Keratinocyte (primary cell): ENCODE measurements at regions not wholly inside any gene's neighbourhood (a gene's known extent, or its start where the extent isn't known, plus 50 kb on each side); places are given as distances from the start of the nearest gene placed in this dataset.

Source experiments
- DNase-seq: peaks from one replicate; pipeline ENCODE4 v3.0.0-alpha.2; 2011; ENCODE audit warnings: low read depth, missing footprints, low spot score
- FAIRE-seq: peaks from 2 replicates; lab custom pipeline; 2011; peaks lifted over from hg19 to GRCh38; lab: Jason Lieb, UNC
- H2AFZ ChIP-seq: 2 replicates; pipeline ENCODE4 v1.6.0; 2012; ENCODE audit warnings: low read length, control low read depth, inconsistent platforms; ENCODE audit not compliant: control insufficient read depth
- H3K27ac ChIP-seq: 2 replicates; pipeline ENCODE4 v1.5.1; 2011; ENCODE audit warnings: low read length; ENCODE audit not compliant: control insufficient read depth, insufficient read depth
- H3K27me3 ChIP-seq: 3 replicates; pipeline ENCODE4 v1.6.0; 2011; ENCODE audit warnings: low read length; ENCODE audit not compliant: control insufficient read depth, insufficient read depth; ENCODE audit errors: extremely low read depth
- H3K36me3 ChIP-seq, 2 experiments: 2 replicates in 1 of 2; 3 replicates in 1 of 2; pipeline ENCODE4 v1.5.1; 2011; ENCODE audit warnings: low read length in 2 of 2, mild to moderate bottlenecking in 1 of 2; ENCODE audit not compliant: control insufficient read depth in 2 of 2, insufficient read depth in 2 of 2; ENCODE audit errors: extremely low read depth in 1 of 2
- H3K4me1 ChIP-seq: 3 replicates; pipeline ENCODE4 v1.5.1; 2011; ENCODE audit warnings: low read length; ENCODE audit not compliant: control insufficient read depth, insufficient read depth; ENCODE audit errors: extremely low read depth
- H3K4me2 ChIP-seq: 3 replicates; pipeline ENCODE4 v1.6.0; 2011; ENCODE audit warnings: low read depth, low read length; ENCODE audit not compliant: control insufficient read depth, insufficient read depth; ENCODE audit errors: extremely low read depth
- H3K4me3 ChIP-seq, 3 experiments: fragments of 200-600 bp in 1 of 3; sonication (generic) in 1 of 3; 2 replicates in 2 of 3; 3 replicates in 1 of 3; pipeline ENCODE4 v1.5.1; 2011 to 2016; ENCODE audit warnings: low read length in 3 of 3, mild to moderate bottlenecking in 3 of 3, control low read depth in 2 of 3, inconsistent platforms in 1 of 3, low read depth in 1 of 3, mixed read lengths in 1 of 3, mixed run types in 1 of 3, moderate library complexity in 1 of 3; ENCODE audit not compliant: control insufficient read depth in 2 of 3, insufficient read depth in 2 of 3; ENCODE audit errors: extremely low read depth in 1 of 3
- H3K79me2 ChIP-seq: 2 replicates; pipeline ENCODE4 v1.6.0; 2012; ENCODE audit warnings: low read length; ENCODE audit not compliant: control insufficient read depth, insufficient read depth
- H3K9ac ChIP-seq: 3 replicates; pipeline ENCODE4 v1.6.0; 2011; ENCODE audit warnings: low read length; ENCODE audit not compliant: control insufficient read depth, insufficient read depth; ENCODE audit errors: extremely low read depth
- H3K9me1 ChIP-seq: 3 replicates; pipeline ENCODE4 v1.6.0; 2011; ENCODE audit warnings: low read length; ENCODE audit not compliant: control insufficient read depth, insufficient read depth; ENCODE audit errors: extremely low read depth
- H3K9me3 ChIP-seq: 2 replicates; pipeline ENCODE4 v1.5.1; 2012; ENCODE audit warnings: low read depth, low read length; ENCODE audit not compliant: control insufficient read depth
- H4K20me1 ChIP-seq: 3 replicates; pipeline ENCODE4 v1.6.0; 2011; ENCODE audit warnings: low read length; ENCODE audit not compliant: control insufficient read depth, insufficient read depth; ENCODE audit errors: extremely low read depth
- CTCF ChIP-seq, 3 experiments: IDR thresholded peaks in 1 of 3; conservative IDR thresholded peaks in 1 of 3; optimal IDR thresholded peaks in 1 of 3; 2 replicates in 2 of 3; 3 replicates in 1 of 3; pipeline versions ENCODE3 to v1.5.1; 2011; ENCODE audit warnings: low read length in 3 of 3, mild to moderate bottlenecking in 3 of 3, moderate library complexity in 2 of 3, control low read depth in 1 of 3, inconsistent platforms in 1 of 3; ENCODE audit not compliant: insufficient read depth in 2 of 3; ENCODE audit errors: extremely low read depth in 1 of 3
- EZH2 ChIP-seq: IDR thresholded peaks from one replicate; pipeline ENCODE4 v1.6.1; 2012; ENCODE audit warnings: inconsistent platforms, mild to moderate bottlenecking, low read length, moderate library complexity
- dilution Hi-C: fragments of 300-500 bp; cut with MboI; formaldehyde crosslinking; loops from one replicate; pipeline ENCODE4 v1.7.0; 2020; ENCODE audit warnings: low sequenced_read_pairs; ENCODE audit not compliant: extremely low pct_ligation_motif_present

DNA sequence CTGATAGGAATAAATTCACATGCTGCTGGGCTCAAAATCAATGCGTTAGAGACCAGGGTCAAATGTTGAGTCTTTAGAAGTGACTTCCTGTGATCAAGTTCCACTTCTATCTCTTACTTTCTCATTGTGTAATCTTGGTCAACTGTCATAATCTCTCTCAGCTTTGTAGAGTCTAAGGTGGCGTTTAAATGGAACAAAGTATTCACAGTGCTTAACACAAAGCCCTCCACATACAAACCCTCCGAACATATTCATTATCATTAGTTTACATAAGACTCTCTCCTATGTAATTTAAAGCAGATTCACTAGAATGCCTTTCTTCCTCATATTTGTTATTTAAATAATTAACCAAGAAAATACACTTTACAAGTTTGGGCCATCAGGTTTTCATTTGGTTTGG lies 1044.1 kb downstream of the EFNB2 start:
- H3K9ac ChIP-seq, result no peak overlapping the region
- FAIRE-seq (no peak), DNase-seq (no peak)
- H3K4me2 ChIP-seq, result no peak overlapping the region
- no peaks in the 10 kb centered on the region for H3K79me2 ChIP-seq
- no peaks in the 10 kb centered on the region for H3K36me3 ChIP-seq
- H2AFZ ChIP-seq, result no peak overlapping the region
- H3K4me3 ChIP-seq, result no peak overlapping the region
- no peaks in the 10 kb centered on the region for H3K9me3 ChIP-seq
- H3K27me3 ChIP-seq, result no peaks in the 10 kb centered on the region
- H3K4me1 ChIP-seq, result no peaks in the 10 kb centered on the region
- TF ChIP-seq EZH2 (no peak), CTCF (optimal IDR thresholded peaks at IDR 0.05 in 1 of 3, IDR thresholded peaks at IDR 0.05 in 1 of 3, conservative IDR thresholded peaks at IDR 0.05 in 1 of 3; ENCODE audit: extremely low read depth in 1 of 3, insufficient read depth in 2 of 3, low read length in 3 of 3) (no peak)
- H4K20me1 ChIP-seq, result no peaks in the 10 kb centered on the region
- H3K9me1 ChIP-seq, result no peaks in the 10 kb centered on the region
- dilution Hi-C loops, result no loop called here
- no peak overlapping the region for H3K27ac ChIP-seq

DNA sequence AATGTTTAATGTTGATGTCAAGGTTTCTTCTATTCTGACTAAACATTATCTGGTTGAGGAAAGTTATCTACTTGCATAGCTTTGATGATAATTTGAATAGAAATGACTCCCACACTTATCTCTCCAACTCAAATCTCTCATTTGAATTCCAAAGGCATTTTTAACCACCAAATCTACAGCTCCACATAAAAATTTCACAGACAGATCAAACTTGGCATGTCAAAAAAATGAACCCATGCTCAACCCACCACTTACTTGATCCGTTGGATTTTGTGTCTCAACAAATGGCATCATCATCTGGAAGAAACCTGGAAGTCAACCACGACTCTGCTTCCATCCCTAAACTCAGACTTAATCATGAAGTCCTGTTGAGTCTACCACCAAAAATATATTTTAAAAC lies 1050.4 kb downstream of the EFNB2 start:
- H2AFZ ChIP-seq, result no peak overlapping the region
- FAIRE-seq (no peak), DNase-seq (no peak)
- no peaks in the 10 kb centered on the region for H3K9me1 ChIP-seq
- H3K36me3 ChIP-seq, result no peaks in the 10 kb centered on the region
- H3K4me1 ChIP-seq, result no peaks in the 10 kb centered on the region
- dilution Hi-C loops, result no loop called here
- no peak overlapping the region for H3K4me2 ChIP-seq
- no peak for TF ChIP-seq EZH2
- TF ChIP-seq CTCF (optimal IDR thresholded peaks at IDR 0.05 in 1 of 3, IDR thresholded peaks at IDR 0.05 in 1 of 3, conservative IDR thresholded peaks at IDR 0.05 in 1 of 3; ENCODE audit: extremely low read depth in 1 of 3, insufficient read depth in 2 of 3, low read length in 3 of 3), result no peak
- no peak overlapping the region for H3K9ac ChIP-seq
- H3K27ac ChIP-seq, result no peak overlapping the region
- H4K20me1 ChIP-seq, result no peaks in the 10 kb centered on the region
- H3K79me2 ChIP-seq, result no peaks in the 10 kb centered on the region
- no peak overlapping the region for H3K4me3 ChIP-seq
- H3K9me3 ChIP-seq, result no peaks in the 10 kb centered on the region
- no peaks in the 10 kb centered on the region for H3K27me3 ChIP-seq
